B cell (primary cell): ENCODE measurements at regions not wholly inside any gene's neighbourhood (a gene's known extent, or its start where the extent isn't known, plus 50 kb on each side); places are given as distances from the start of the nearest gene placed in this dataset.

Source experiments
- CTCF ChIP-seq: fragments of 200-600 bp; IDR thresholded peaks from one replicate; pipeline ENCODE4 v1.8.0; 2022; ENCODE audit warnings: antibody characterized with exemption, mild to moderate bottlenecking
- EZH2 ChIP-seq: IDR thresholded peaks from 2 replicates; pipeline ENCODE4 v1.6.1; 2012; ENCODE audit warnings: borderline replicate concordance, low read depth, mild to moderate bottlenecking, moderate library complexity, low read length; ENCODE audit not compliant: insufficient read depth, poor library complexity, severe bottlenecking

GRCh38 chr16:52318302-52319009 lies 228.5 kb downstream of the TOX3 start:
- TF ChIP-seq CTCF (no peak), EZH2 (no peak)
